ENCODE measurements at regions not wholly inside any gene's neighbourhood (a gene's known extent, or its start where the extent isn't known, plus 50 kb on each side); places are given as distances from the start of the nearest gene placed in this dataset.

DNA sequence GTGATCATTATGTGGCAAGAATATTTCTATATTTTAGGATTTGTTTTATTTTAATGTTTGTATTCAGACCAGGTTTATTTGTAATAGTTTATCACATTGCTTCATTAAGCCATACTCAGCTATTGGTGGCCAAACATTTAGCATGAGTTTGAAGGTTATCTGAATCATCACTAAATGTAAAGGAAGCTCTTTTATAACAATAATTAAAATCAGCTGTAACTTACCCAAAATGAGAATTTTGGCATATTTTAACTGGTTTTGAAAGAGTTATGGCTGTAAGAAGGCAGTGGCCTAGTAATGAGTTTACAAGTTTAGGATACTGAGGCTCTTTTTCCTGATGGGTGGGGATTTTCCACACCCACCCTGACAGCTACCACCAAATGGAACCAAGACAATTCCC lies 177.8 kb downstream of the EN1 start:
- no peaks in the 10 kb centered on the region for H3K4me1 Mint-ChIP-seq
- no peaks in the 10 kb centered on the region for H3K36me3 Mint-ChIP-seq
- H3K4me3 Mint-ChIP-seq: no peak overlapping the region
- H3K27ac Mint-ChIP-seq: no peak overlapping the region
- H3K9me3 Mint-ChIP-seq: peaks cover 3% of the 10 kb centered on the region
- ATAC-seq (no peak), DNase-seq (ENCODE audit: low spot score in 2 of 2) (no peak)

GRCh38 chr2:118668431-118669424 lies 178.7 kb downstream of the EN1 start:
- no peak overlapping the region for H3K4me3 Mint-ChIP-seq
- ATAC-seq (no peak), DNase-seq (ENCODE audit: low spot score in 2 of 2) (no peak)
- no peaks in the 10 kb centered on the region for H3K36me3 Mint-ChIP-seq
- peaks cover 3% of the 10 kb centered on the region for H3K9me3 Mint-ChIP-seq
- no peaks in the 10 kb centered on the region for H3K4me1 Mint-ChIP-seq
- H3K27ac Mint-ChIP-seq: no peak overlapping the region

DNA sequence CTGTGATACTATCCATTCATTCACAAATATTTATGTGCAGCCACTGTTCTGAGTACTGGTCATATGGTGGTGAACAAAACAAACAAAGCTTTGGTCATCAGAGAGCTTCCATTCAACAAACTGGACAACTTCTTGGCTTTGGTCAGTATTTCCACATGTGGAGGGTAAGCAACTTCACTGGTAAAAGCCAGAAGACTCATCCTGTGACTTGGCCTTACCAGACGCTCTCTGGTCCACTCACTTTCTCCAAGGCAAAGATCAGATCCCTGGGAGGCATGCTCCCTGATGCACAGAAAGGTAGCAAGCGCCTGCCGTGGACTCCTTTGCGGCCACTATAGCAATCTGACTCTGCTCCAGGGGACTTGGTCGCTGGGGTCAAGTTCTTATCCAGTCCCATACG lies 179.5 kb downstream of the EN1 start:
- ATAC-seq (no peak), DNase-seq (ENCODE audit: low spot score in 2 of 2) (no peak)
- Mint-ChIP-seq H3K36me3 (no peaks in the 10 kb centered on the region), H3K4me3 (no peak overlapping the region), H3K27ac (no peak overlapping the region), H3K9me3 (peaks cover 3% of the 10 kb centered on the region), H3K4me1 (no peaks in the 10 kb centered on the region)

GRCh38 chr2:118667348-118667747 lies 180.1 kb downstream of the EN1 start:
- H3K36me3 Mint-ChIP-seq: no peaks in the 10 kb centered on the region
- no peak overlapping the region for H3K4me3 Mint-ChIP-seq
- H3K27ac Mint-ChIP-seq: no peak overlapping the region
- ATAC-seq: no peak
- DNase-seq (ENCODE audit: low spot score in 2 of 2): no peak
- no peaks in the 10 kb centered on the region for H3K4me1 Mint-ChIP-seq
- peaks cover 3% of the 10 kb centered on the region for H3K9me3 Mint-ChIP-seq

DNA sequence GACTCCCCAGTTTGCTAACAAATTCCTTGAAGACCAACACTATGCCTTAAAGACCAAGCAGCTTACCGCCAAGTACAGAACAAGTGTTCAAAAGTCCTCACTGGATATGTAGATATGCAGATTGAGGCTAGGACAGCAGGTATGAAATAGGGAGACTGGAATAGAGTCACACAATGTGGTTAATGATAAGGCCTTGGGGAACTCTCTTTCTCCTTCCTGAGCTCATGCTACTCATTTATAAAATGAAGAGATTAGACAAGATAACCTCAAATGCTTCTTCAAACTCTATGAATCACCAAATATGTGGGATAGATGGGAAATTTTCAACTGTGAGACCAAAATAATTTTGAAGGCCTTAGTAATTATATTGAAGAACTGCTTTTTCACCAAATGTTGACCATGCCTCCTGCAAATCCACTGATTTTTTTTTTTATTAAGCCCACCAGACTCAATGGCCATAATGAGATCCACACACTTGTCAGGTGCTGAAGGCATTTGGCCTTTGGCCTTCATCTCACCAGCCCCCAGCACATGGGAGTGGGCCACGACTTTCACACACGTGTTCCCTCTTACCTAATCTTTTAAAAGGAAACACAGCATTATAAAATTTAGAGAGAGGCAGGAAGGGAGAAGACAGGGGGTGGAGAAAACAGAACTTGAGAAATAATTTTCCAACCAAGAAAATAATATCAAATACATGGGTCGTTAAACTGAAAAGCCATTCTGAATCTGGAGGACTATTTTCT lies 181.5 kb downstream of the EN1 start:
- Mint-ChIP-seq H3K9me3 (peaks cover 3% of the 10 kb centered on the region), H3K4me1 (no peaks in the 10 kb centered on the region), H3K36me3 (no peaks in the 10 kb centered on the region), H3K4me3 (no peak overlapping the region), H3K27ac (no peak overlapping the region)
- DNase-seq (ENCODE audit: low spot score in 2 of 2) (no peak), ATAC-seq (no peak)

DNA sequence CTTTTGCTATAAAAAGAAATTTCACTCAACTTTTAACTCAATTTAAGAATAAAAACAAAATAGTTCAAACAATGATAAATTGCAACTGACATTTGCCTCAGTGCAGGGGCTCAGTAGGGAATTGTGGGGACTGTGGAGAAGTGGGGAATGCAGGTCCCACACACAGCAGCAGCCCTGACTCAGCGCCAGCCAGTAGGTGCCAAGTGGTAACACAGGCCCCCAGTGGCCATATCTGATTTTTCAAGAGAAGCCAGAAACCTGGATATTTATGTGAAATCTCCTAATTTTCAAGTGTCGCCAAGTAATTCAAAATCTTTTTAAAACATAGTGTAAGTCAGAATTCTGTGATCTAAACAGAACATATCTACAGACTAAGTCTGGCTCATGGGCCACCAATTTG lies 186.3 kb downstream of the EN1 start:
- DNase-seq (ENCODE audit: low spot score in 2 of 2) (no peak), ATAC-seq (no peak)
- Mint-ChIP-seq H3K27ac (no peak overlapping the region), H3K4me1 (no peaks in the 10 kb centered on the region), H3K4me3 (no peak overlapping the region), H3K9me3 (peaks cover 3% of the 10 kb centered on the region), H3K36me3 (no peaks in the 10 kb centered on the region)

- no peak for DNase-seq (ENCODE audit: low spot score in 2 of 2)
- Mint-ChIP-seq H3K9me3 (no peaks in the 10 kb centered on the region), H3K36me3 (no peaks in the 10 kb centered on the region), H3K27ac (no peak overlapping the region), H3K4me3 (no peak overlapping the region), H3K4me1 (no peaks in the 10 kb centered on the region)
- ATAC-seq: no peak
Observed at GRCh38 chr2:118658596-118659198, 188.8 kb downstream of the EN1 start.

DNA sequence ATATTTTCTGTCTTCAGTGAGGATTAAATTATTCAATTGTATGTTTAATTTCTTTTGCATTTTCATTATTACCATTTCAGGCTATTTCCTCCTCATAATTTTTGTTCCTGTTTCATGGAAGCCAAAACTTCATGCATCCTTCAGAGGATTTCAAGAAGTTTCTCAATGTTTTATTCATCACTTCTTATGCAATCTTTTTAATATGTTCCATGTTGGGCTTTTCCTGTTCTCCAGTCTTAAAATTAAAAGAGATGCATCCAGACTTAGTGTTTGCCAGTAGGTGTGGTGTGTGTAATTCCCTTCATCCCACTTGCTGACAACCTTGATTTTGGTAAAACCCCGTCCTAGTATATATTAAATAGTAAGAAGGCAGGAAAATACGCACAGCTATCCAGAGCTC lies 190.0 kb downstream of the EN1 start:
- DNase-seq (ENCODE audit: low spot score in 2 of 2) (no peak), ATAC-seq (no peak)
- Mint-ChIP-seq H3K4me3 (no peak overlapping the region), H3K36me3 (no peaks in the 10 kb centered on the region), H3K27ac (no peak overlapping the region), H3K4me1 (no peaks in the 10 kb centered on the region), H3K9me3 (no peaks in the 10 kb centered on the region)

- ATAC-seq (no peak), DNase-seq (ENCODE audit: low spot score in 2 of 2) (no peak)
- Mint-ChIP-seq H3K4me3 (no peak overlapping the region), H3K9me3 (peaks cover 7% of the 10 kb centered on the region), H3K4me1 (no peaks in the 10 kb centered on the region), H3K27ac (no peak overlapping the region), H3K36me3 (no peaks in the 10 kb centered on the region)
Observed at GRCh38 chr2:118654945-118655344, 192.5 kb downstream of the EN1 start.

DNA sequence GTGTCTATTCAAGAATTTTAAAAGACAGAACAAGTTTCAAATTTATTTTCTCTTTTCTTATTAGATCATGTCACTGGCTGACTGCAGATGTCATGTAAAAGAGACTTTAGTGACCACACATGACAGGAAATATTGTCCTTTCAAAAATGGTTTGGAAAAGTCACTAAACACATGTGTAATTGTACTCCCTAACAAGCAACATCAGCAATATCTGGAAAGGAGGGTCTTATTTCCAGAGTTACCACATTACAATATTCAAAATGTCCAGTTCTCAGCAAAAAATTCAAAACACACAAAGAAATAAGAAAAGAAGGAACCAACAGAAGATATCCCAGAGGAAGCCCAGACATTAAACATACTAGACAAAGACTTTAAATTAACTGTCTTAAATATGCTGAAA lies 197.1 kb downstream of the EN1 start:
- H3K4me1 Mint-ChIP-seq: no peaks in the 10 kb centered on the region
- no peaks in the 10 kb centered on the region for H3K36me3 Mint-ChIP-seq
- H3K9me3 Mint-ChIP-seq: peaks cover 7% of the 10 kb centered on the region
- no peak overlapping the region for H3K27ac Mint-ChIP-seq
- ATAC-seq: no peak
- no peak overlapping the region for H3K4me3 Mint-ChIP-seq
- DNase-seq (ENCODE audit: low spot score in 2 of 2): no peak

GRCh38 chr2:118645876-118646275 lies 201.6 kb downstream of the EN1 start:
- Mint-ChIP-seq H3K9me3 (peaks cover 4% of the 10 kb centered on the region), H3K36me3 (no peaks in the 10 kb centered on the region), H3K27ac (no peak overlapping the region), H3K4me1 (no peaks in the 10 kb centered on the region), H3K4me3 (no peak overlapping the region)
- DNase-seq (ENCODE audit: low spot score in 2 of 2): no peak
- no peak for ATAC-seq

- Mint-ChIP-seq H3K9me3 (no peaks in the 10 kb centered on the region), H3K27ac (no peak overlapping the region), H3K36me3 (no peaks in the 10 kb centered on the region), H3K4me1 (no peaks in the 10 kb centered on the region), H3K4me3 (no peak overlapping the region)
- ATAC-seq (no peak), DNase-seq (ENCODE audit: low spot score in 2 of 2) (no peak)
Observed at GRCh38 chr2:118644190-118644589, 203.3 kb downstream of the EN1 start.

- DNase-seq (ENCODE audit: low spot score in 2 of 2) (no peak), ATAC-seq (no peak)
- no peaks in the 10 kb centered on the region for H3K36me3 Mint-ChIP-seq
- H3K9me3 Mint-ChIP-seq: no peaks in the 10 kb centered on the region
- H3K27ac Mint-ChIP-seq: no peak overlapping the region
- no peaks in the 10 kb centered on the region for H3K4me1 Mint-ChIP-seq
- H3K4me3 Mint-ChIP-seq: no peak overlapping the region
Observed at GRCh38 chr2:118643294-118643693, 204.2 kb downstream of the EN1 start.

DNA sequence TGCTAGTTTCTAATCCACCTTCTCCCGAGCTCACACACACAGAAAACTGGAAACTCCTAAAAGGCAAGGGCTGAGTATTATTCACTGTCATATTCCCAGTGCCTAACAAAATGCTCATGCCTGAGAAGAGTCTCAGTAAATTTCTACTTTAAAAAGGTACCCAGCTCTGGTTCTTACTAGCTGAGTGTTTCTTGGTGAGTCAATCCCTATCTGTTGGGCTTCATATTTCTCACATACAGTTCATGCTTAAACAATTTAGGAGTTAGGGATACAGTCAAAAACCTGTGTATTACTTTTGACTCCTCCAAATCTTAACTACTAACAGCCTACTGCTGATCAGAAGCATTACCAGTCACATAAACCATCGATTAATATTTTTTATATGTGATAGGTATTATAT lies 204.9 kb downstream of the EN1 start:
- H3K9me3 Mint-ChIP-seq: no peaks in the 10 kb centered on the region
- no peak overlapping the region for H3K27ac Mint-ChIP-seq
- ATAC-seq (no peak), DNase-seq (ENCODE audit: low spot score in 2 of 2) (no peak)
- no peaks in the 10 kb centered on the region for H3K4me1 Mint-ChIP-seq
- H3K4me3 Mint-ChIP-seq: no peak overlapping the region
- no peaks in the 10 kb centered on the region for H3K36me3 Mint-ChIP-seq

DNA sequence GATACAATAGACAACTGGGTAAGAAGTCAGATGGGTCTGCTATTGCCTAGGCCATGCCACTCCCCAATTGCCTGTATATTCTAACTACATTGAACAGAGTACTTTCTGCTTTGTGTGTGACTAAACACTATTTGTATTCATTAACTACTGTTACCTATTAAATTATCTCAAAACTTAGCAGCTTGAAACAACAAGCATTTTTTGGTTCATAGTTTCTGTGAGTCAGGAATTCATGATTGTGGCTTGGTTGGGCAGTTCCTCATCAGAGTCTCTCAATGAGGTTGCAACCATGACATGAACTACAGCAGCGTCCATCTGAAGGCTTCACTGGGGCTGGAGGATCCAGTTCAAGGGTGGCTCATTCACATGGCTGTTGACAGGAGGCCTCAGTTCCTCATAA lies 205.7 kb downstream of the EN1 start:
- H3K9me3 Mint-ChIP-seq: no peaks in the 10 kb centered on the region
- H3K4me3 Mint-ChIP-seq: no peak overlapping the region
- no peaks in the 10 kb centered on the region for H3K36me3 Mint-ChIP-seq
- ATAC-seq (no peak), DNase-seq (ENCODE audit: low spot score in 2 of 2) (no peak)
- no peak overlapping the region for H3K27ac Mint-ChIP-seq
- no peaks in the 10 kb centered on the region for H3K4me1 Mint-ChIP-seq

- no peaks in the 10 kb centered on the region for H3K4me1 Mint-ChIP-seq
- ATAC-seq (no peak), DNase-seq (ENCODE audit: low spot score in 2 of 2) (no peak)
- H3K36me3 Mint-ChIP-seq: no peaks in the 10 kb centered on the region
- no peak overlapping the region for H3K4me3 Mint-ChIP-seq
- peaks cover 5% of the 10 kb centered on the region for H3K9me3 Mint-ChIP-seq
- no peak overlapping the region for H3K27ac Mint-ChIP-seq
Observed at GRCh38 chr2:118639371-118639770, 208.1 kb downstream of the EN1 start.
